ENCODE measurements at regions not wholly inside any gene's neighbourhood (a gene's known extent, or its start where the extent isn't known, plus 50 kb on each side); places are given as distances from the start of the nearest gene placed in this dataset.

GRCh38 chr5:37991301-37992299 lies 151.8 kb upstream of the GDNF start:
- no peak for TF ChIP-seq POLR2A (IDR thresholded peaks at IDR 0.05; ENCODE audit: low read length)
- no peak for TF ChIP-seq GATA1 (IDR thresholded peaks at IDR 0.05; ENCODE audit: low read depth, low read length)

All from erythroblast (primary cell).